Heart left ventricle (tissue), 13 donors: ENCODE measurements at regions not wholly inside any gene's neighbourhood (a gene's known extent, or its start where the extent isn't known, plus 50 kb on each side); places are given as distances from the start of the nearest gene placed in this dataset.

Source experiments
- POLR2A ChIP-seq, 2 donors: fragments of 450-650 bp; IDR thresholded peaks; one replicate each; pipeline ENCODE4 v1.6.1; 2017; ENCODE audit warnings: antibody characterized with exemption in 2 of 2, mild to moderate bottlenecking in 2 of 2, moderate library complexity in 2 of 2
- TF ChIP-seq, protein P1 (sequence below), 12 donors: fragments of 200-600 bp; sonication (generic) in 4 of 12; IDR thresholded peaks; one replicate each; pipeline versions ENCODE4 v1.5.0 to v1.8.0; 2018 to 2022; ENCODE audit warnings: antibody characterized with exemption in 12 of 12, mild to moderate bottlenecking in 5 of 12
- donor health status: ischemic (EF 13 %, LVEDD 7.1; RV severe dilation, severe dysfunction).
- donor health status: DM: no; HTN: yes; CAD: no.
- donor health status: DM: no; HTN: no; CAD: no.
- donor health status: ischemic (EF 25% LVEDD 6.9; RV normal size, moderate dysfunction).
- donor health status: ischemic (EF 25% LVEDD 5.7; RV mildly dilated, moderate dysfunction).
- donor health status: ischemic (EF 35%, LVEDD 5.7; RV mildly dilated, moderate dysfunction).
- donor health status: nonischemic (EF 11% LVEDD 7.7; RV severe dilation, severe dysfunction).
- donor health status: DM: yes; HTN: yes; CAD: no.
- donor health status: PGD.
- donor health status: ischemic (EF 29% LVEDD 5.4; RV normal size, mild dysfunction).
- donor health status: nonischemic (EF 23%, LVEDD 6.1; RV moderate dilation, normal function).

DNA sequence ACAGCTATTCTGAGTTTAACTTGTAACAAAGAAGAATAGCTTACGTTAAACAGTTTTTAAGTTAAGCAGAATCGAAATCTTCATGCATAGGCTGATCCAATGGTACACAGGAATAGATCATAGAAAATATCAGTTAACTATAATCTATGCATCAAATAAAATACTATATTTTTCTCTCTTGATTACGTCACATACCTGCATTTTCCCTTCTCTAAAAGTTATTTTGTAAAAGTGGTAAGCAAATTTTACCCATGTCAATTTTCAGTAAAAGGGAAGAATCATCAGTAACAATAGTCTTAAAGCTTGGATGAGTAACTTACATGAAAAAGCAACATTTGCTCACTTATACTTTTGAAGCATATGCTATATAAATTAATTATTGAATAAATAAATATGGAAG is 692.4 kb downstream of the FAT4 start:
- TF ChIP-seq, protein P1, sequence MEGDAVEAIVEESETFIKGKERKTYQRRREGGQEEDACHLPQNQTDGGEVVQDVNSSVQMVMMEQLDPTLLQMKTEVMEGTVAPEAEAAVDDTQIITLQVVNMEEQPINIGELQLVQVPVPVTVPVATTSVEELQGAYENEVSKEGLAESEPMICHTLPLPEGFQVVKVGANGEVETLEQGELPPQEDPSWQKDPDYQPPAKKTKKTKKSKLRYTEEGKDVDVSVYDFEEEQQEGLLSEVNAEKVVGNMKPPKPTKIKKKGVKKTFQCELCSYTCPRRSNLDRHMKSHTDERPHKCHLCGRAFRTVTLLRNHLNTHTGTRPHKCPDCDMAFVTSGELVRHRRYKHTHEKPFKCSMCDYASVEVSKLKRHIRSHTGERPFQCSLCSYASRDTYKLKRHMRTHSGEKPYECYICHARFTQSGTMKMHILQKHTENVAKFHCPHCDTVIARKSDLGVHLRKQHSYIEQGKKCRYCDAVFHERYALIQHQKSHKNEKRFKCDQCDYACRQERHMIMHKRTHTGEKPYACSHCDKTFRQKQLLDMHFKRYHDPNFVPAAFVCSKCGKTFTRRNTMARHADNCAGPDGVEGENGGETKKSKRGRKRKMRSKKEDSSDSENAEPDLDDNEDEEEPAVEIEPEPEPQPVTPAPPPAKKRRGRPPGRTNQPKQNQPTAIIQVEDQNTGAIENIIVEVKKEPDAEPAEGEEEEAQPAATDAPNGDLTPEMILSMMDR (IDR thresholded peaks at IDR 0.05): no peak
- no peak for TF ChIP-seq POLR2A (IDR thresholded peaks at IDR 0.05)
